ENCODE measurements at regions not wholly inside any gene's neighbourhood (a gene's known extent, or its start where the extent isn't known, plus 50 kb on each side); places are given as distances from the start of the nearest gene placed in this dataset.

DNA sequence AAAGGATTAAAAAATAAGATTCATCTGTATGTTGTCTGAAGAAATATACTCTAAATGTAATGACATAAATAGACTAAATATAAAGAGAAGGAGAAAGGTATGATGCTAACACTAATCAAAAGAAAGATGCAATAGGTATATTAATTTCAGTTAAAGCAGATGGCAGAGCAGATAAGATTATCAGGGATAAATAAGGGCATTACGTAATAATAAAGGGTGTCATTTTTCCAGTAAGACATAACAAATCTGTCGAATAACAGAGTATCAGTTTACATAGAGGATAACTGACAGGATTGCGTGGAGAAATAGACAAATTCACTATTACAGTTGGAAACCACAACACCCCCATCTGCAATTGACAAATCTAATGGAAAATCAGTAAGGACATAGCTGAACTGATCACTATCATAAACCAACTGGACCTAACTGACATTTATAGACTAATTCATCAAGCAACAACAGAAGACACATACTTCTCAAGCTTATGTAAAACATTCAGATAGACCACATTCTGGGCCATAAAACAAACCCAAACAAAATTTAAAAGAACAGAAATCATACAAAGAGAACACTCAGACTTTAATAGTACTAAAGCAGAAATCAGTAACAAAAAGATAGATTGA, 384.1 kb upstream of the COBL start:
- TF ChIP-seq, protein P1, sequence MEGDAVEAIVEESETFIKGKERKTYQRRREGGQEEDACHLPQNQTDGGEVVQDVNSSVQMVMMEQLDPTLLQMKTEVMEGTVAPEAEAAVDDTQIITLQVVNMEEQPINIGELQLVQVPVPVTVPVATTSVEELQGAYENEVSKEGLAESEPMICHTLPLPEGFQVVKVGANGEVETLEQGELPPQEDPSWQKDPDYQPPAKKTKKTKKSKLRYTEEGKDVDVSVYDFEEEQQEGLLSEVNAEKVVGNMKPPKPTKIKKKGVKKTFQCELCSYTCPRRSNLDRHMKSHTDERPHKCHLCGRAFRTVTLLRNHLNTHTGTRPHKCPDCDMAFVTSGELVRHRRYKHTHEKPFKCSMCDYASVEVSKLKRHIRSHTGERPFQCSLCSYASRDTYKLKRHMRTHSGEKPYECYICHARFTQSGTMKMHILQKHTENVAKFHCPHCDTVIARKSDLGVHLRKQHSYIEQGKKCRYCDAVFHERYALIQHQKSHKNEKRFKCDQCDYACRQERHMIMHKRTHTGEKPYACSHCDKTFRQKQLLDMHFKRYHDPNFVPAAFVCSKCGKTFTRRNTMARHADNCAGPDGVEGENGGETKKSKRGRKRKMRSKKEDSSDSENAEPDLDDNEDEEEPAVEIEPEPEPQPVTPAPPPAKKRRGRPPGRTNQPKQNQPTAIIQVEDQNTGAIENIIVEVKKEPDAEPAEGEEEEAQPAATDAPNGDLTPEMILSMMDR (IDR thresholded peaks at IDR 0.05; ENCODE audit: insufficient read depth, low read depth, low read length, missing control alignments) = no peak
- DNase-seq (ENCODE audit: low read depth) = no peak
- no peak overlapping the region for H3K4me3 ChIP-seq (ENCODE audit: low read length)

- TF ChIP-seq, protein P1 (IDR thresholded peaks at IDR 0.05; ENCODE audit: insufficient read depth, low read depth, low read length, missing control alignments) = no peak
- DNase-seq (ENCODE audit: low read depth) = no peak
- no peak overlapping the region for H3K4me3 ChIP-seq (ENCODE audit: low read length)
These were observed 376.6 kb upstream of the COBL start for GRCh38 chr7:51693258-51693657.

- H3K4me3 ChIP-seq (ENCODE audit: low read length) = no peak overlapping the region
- TF ChIP-seq, protein P1 (IDR thresholded peaks at IDR 0.05; ENCODE audit: insufficient read depth, low read depth, low read length, missing control alignments) = no peak
- no peak for DNase-seq (ENCODE audit: low read depth)
These were observed 372.9 kb upstream of the COBL start for GRCh38 chr7:51689547-51689946.

DNA sequence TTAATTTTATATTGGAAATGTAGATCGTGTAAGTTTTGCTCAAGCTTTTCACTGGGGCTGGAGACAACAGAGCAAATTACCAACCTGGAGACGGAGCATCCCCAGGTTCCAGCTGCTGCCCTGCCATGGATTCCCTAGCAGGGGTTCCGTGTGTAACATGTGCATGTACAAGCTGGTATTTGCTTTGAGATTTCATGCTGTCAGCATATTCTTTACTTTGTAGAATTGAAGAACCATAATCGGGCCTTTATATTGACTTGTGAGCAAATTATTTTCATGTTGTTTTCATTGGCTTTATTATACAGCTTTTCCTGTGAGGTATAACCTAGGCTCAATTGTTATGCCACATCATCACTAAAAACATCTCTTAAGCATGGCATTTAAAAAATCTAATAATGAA, 369.2 kb upstream of the COBL start:
- H3K4me3 ChIP-seq (ENCODE audit: low read length) = no peak overlapping the region
- no peak for DNase-seq (ENCODE audit: low read depth)
- TF ChIP-seq, protein P1 (IDR thresholded peaks at IDR 0.05; ENCODE audit: insufficient read depth, low read depth, low read length, missing control alignments) = no peak

DNA sequence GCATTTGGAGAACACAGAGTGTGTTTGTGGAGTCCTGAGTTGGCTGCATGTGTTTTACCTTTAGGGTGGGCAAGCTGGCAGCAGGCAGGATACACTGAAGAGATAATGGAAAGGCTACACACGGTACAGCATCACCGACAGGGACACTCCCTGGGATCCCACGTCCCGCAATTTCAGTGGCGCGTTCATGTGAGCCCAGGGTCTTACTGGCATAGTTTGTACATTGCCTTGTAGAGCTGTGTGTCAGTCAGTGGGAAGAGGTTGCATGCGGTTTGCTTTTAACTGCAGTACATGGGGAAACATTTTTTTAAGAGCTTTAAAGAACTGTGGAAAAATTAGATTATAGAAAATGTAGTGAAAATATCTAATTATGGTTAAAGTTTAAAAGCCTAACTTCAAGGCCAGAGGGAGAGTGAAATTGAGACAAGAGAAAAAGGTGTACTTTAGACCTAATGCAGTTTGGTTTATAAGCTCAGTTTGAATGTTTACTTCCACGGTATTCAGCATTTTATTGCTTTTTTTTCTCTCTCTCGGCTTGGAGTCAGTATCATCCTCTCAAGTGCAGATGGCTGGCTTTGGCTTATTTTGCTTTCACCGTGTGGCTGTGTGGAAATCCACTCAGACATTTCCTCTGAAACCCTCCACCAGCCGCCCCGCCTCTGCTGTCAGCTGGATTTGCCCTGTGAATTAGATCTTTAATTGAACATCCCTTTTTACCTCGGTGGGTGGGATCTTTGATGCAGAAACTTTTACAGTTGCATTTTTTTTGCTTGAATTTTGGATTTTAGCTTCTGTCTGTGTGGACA, 364.2 kb upstream of the COBL start:
- no peak overlapping the region for H3K4me3 ChIP-seq (ENCODE audit: low read length)
- TF ChIP-seq, protein P1 (IDR thresholded peaks at IDR 0.05; ENCODE audit: insufficient read depth, low read depth, low read length, missing control alignments) = no peak
- DNase-seq (ENCODE audit: low read depth) = no peak

- DNase-seq (ENCODE audit: low read depth) = no peak
- TF ChIP-seq, protein P1 (IDR thresholded peaks at IDR 0.05; ENCODE audit: insufficient read depth, low read depth, low read length, missing control alignments) = no peak
- no peak overlapping the region for H3K4me3 ChIP-seq (ENCODE audit: low read length)
These were observed 362.7 kb upstream of the COBL start for GRCh38 chr7:51679358-51679757.

Data from epithelial cell of esophagus (primary cell).